Stimulated activated CD4-positive, alpha-beta T cell treated with anti-CD3 and anti-CD28 coated beads, Interleukin-1b, Interleukin-23, amount 100 ng/mL, for 24 hours (primary cell): ENCODE measurements at regions not wholly inside any gene's neighbourhood (a gene's known extent, or its start where the extent isn't known, plus 50 kb on each side); places are given as distances from the start of the nearest gene placed in this dataset.
"Not testable (repeated sequence)": the region's sequence is repeated elsewhere in the genome, so short reads cannot be mapped to it uniquely, and the experiment has no call there.

Source experiments
- DNase-seq, 4 experiments: peaks; one replicate each; pipeline ENCODE4 v3.0.0-alpha.2; 2020; ENCODE audit warnings: low read depth in 4 of 4, low spot score in 1 of 4

DNA sequence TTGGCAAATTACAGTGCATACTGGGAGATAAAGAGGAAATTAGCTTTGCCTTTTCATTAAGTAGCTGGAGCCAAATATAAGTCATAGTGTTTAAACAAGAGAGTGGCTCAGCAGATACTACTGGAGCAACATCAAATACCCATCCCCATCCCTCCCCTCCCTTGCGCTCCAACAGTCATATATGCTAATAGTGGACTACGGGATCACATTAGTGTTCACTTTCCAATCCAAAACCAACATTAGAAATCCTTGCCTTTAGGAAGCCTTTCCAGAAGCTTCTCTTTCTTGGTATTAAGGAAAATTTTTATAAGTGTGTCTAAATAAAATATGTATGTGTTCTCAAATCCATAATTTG is 1669.3 kb downstream of the SUCLG1 start:
- DNase-seq: no peak

DNA sequence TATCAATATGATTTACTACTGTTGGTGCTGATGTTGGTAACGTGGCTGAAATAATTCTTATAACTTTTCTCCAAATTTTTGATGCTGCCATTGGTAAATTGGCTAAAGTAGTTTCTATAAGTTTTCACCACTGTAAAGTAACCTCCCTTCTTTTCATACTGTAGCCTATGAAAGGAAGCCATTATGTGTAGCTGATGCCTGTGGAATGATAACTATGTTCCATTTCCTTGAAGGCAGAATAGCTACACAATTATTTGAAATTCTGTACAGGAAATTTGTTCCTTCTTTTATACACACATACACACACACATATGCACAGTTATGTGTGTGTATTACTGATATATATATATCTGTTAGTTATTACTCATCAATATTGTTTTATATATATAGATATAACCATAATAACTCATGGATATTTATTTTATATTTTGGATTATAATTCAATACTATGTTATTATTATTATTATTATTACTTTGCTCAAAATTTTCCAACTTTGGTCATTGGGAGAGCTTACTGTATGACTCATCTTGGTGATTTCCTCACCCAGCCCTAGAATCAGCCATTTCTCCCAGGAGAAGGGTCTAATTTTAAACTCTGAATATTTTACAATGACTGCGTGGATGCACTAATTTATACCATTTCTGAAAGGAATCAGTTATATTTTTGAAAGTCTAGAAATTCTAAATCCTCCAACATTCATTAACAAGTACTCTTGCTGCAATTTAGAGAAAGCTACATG is 1677.7 kb downstream of the SUCLG1 start:
- no peak for DNase-seq

DNA sequence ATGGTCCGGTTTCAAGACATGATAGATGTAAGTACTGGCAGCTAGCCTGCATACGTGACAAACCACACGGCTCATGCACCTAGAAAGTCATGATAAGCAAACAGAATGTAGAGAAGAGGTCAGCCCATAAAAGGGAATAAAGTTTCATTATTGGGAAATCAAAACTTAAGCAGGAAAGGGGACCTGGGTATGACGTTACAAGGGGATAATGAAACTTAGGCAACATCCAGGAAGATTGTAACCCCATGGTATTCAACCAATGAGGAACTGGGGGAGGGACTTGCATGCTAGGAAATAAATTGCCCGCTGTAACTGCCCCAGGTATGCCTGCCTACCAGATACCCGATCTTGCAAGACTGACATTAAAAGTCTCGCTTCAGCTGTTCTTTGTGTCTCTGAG is 1679.0 kb downstream of the SUCLG1 start:
- DNase-seq: no peak

DNA sequence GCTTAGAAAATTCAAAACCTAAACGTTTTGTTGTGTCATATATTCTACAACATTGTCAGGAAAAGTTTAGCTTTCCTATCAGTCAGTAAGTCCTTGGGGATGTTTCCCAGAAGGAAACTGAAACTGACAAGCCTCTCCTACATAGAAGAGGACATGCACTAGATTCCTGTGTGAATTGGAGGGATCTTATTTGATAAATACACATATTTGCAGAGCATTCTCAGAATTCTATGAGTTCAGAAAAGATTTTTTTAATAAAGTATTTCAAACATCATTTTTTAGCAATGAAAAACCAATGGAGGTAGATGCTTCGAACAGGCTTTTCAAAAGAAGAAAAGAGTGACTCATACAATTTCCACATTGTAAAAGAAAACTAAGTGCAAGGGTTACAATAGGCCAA is 1706.7 kb downstream of the SUCLG1 start:
- DNase-seq: no peak

DNA sequence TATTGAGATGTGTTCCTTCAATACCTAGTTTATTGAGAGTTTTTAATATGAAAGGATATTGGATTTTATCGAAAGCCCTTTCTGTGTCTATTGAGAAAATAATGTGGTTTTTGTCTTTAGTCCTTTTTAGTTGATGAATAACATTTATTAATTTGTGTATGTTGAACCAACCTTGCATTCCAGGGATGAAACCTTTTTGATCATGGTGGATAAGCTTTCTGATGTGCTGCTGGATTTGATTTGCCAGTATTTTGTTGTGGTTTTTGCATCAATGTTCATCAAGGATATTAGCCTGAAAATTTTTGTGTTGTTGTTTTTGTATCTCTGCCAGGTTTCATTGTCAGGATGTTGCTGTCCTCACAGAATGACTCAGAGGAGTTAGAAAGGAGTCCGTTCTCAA is 1710.4 kb downstream of the SUCLG1 start:
- no peak for DNase-seq

DNA sequence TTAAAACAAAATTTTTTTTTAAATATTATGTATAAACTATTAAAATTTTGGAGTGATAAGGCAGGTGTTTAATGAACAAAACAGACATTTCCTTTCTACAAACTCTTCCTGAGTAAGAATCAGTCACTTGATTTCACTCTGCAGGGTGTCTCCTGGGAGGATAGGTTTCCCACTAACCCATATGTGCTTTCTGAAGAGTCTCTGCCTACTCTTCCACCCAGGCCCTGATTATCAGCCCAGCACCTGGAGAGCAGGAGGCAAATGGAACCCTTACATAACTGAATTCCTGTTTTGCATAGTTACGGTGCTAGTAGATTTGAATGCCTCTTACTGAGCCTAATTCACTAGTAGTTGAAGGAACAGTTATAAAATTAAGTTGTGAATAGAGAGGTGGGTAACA is 1718.6 kb downstream of the SUCLG1 start:
- DNase-seq: no peak

DNA sequence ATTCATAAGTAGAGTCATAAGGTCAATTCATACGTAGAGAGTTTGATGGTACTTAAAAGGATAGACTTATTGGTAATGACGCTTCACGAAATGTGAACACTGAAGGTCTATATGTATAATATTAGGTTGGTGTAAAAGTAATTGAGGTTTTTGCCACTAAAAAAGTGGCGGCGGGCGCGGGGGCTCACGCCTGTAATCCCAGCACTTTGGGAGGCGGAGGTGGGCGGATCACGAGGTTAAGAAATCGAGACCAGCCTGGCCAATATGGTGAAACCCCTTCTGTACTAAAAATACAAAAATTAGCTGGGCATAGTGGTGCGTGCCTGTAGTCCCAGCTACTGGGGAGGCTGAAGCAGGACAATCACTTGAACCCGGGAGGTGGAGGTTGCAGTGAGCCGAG is 1721.1 kb downstream of the SUCLG1 start:
- DNase-seq: not testable (repeated sequence)

DNA sequence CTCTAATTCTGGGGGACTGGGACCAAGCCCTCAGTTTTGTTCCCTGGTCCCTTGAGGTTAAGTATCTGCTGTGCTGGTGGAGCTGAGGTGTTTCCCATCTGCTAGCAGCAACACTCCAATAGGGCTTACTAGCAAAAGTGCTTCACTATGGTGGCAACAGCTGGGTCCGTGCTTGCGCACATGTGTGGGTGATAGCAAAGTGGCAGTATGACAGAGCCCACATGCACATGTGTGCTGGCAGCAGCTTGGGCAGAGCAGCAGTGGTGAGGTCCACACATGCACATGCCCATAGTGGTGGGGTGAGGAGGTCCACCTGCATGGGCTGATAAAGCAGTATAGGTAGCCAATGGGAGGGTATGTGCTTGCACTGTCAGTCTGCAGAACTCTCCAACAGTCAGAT is 1723.7 kb downstream of the SUCLG1 start:
- no peak for DNase-seq

DNA sequence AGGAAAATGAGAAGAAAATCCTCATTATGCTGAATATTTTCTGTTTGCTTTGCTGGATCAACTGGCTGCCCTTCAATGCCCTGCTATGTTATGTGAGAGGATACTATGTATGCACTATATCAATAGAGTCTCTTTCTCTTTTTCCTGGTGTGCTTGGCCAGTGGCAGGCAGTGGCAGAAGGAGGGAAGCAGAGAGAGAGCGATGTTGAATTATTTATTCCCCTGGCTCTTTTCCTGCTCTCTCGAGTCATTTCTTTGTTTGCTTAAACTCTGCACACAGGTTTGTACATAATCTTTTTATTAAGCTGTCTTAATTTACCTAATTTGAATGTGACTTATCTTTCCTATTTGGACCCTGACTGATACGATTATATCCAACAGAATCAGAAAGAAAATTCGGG is 1727.3 kb downstream of the SUCLG1 start:
- no peak for DNase-seq

DNA sequence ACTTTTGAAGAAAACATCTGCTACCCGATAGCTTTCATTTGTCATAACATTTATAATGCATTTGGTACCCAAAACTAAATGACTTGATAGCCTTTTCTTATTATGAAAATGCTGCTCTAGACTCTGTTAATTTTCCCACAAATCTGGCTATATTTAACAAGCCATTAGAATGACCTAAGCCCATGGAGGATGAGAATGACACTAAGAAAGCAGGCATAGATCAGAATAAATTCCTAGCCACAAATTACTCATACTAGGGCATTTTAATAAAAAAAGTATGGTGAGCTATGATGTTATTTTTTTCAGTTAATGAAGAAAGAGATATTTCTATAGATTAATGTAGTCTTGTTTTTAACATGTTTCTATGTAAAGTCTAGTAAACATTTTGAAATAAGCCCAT is 1728.3 kb downstream of the SUCLG1 start:
- DNase-seq: no peak

DNA sequence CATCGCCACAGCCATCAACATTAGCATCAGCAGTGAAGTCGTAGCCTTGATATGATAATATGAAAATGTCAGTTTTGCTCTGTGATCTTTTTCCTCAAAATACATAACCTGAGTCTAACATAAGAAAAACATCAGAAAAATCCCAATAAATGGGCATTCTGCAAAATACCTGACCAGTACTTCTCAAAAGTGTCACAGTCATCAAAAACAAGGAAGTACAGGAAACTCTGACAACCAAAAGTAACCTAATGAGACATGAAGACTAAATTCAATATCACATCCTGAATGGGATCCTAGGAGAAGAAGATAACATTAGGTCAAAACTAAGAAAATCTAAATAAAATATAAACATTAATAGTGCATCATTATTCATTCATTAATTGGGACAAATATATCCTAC is 1731.0 kb downstream of the SUCLG1 start:
- no peak for DNase-seq

DNA sequence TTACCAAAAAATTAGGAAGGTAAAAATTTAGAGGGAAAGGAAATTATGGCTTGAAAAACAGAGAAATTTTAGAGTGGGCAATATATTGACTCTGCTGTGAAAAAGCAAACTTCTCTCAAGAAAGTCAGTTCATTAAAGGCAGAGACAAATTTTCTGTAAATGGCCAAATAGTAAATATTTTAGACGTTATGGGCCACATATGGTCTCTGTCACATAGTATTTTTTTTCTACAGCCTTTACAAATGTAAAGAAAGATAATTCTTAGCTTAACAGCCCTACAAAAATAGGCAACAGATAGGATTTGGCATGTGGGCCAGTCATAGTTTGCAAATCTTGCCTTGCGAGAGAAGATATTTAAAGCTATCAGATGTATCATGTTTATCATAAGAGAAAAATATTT is 1750.4 kb downstream of the SUCLG1 start:
- DNase-seq: no peak

DNA sequence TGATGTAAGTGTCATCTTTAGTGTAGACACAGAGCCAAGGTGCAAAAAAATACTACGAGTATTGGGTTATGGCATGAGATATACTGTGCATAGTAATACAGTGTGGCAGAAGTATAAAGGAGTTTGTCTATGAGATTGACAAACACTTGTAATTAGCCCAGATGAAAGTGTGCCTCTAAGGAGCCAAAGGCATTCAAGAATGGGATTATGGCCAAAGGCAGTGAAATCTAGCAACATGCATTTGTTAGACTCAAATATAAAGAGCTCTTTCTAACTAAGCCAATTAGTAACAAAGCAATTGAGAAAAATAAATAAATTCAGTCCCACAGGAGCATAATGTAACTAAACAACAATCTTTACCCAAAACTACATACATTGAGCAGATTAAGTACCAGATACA is 1761.8 kb downstream of the SUCLG1 start:
- no peak for DNase-seq

DNA sequence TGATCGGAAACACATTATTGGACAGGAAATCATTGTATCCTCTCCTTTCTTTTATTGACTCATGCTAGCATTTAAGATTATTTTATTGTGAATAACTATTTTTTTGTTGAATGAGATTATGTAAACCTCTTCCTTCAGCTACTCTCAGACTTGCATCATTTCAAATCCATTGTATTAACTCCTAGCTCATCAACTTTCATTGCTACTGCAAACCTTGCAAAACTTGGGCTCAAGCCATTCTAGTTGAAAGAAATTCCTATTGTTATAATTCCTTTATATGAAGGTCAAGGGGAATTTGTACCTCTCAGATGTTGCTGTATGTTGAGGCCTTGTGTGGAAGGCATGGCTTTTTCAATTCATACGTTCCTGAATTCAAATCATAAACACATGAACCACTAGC is 1764.6 kb downstream of the SUCLG1 start:
- no peak for DNase-seq

DNA sequence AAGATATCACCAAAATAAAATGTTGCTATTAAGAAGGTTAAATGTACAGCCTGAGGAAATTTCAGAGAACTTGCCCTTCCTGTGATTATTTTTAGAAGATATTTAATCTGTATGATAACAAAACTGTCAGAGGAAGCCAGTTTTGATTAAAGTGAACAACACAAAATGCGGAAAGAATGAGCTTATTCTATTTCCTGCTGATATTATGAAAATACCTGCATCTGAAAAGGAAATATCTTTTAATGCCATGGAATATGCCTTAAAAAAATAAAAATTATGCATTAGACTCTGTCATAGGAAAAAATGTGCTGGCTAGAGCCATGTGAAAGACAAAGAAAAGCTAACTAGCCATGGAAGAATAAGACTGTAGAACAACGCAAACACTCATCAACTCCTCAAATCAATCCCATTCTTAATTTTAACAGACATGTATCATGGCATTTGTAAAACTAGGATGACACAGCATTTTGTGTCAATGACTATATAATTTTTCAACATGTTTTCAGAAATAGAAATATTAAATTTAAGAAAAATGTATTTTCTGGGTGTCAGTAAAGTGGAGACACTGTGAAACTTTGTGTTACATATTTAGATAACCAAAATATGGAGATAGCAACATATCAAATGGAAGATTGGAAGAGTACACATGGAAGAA is 1768.2 kb downstream of the SUCLG1 start:
- DNase-seq: no peak

DNA sequence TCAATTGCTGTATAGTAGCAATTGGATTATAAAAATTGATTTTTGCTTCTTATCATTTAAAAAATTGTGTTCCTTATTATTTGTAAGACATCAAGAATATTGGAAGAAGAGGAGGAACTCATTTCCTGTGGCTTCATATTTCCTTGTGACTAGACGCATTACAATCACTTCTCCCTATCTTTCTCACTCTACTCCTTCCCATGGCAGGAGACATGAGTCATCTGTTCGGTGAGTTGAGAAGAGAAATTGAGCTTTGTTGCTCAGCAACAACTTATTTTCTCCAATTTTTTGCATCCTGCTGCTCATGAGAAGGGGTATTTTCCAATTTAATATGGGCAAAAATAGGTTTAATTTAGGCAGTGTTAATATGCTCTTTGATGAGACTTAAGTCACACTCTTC is 1783.9 kb downstream of the SUCLG1 start:
- no peak for DNase-seq

DNA sequence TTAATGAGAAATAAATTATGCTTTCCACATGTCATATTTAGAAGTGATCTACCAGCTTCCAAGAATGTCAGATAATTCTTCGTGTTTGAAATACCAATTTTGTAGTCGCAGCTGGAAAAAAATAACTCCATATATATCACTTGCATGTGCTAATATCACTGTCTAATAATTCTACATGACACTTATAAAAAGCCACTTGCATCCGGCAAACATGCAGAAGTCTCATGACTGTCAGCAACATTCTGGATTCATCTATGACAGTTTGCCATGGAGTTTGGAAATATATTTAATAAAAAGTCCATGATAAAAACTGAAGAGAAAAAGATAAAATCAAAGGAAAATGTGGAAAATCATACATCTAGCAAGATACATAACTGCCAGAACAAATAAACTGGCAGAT is 1784.4 kb downstream of the SUCLG1 start:
- DNase-seq: no peak

DNA sequence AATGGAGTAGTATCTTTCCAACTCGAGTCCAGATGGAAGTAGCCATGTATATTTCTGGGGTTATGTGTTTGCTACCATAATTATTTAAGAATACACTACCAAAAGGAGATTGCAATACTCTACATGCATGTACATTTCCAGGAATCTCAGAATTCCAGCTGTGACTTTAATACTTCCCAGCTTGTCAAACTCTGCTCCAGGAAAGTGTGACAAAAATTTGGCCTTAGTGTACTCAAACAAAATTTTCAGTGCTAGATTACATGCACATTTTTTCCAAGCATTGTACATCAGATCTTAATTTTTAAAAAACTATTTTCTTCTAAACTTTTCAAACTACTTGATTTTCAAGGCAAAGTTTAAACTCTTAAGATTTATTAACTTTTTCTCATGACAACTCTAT is 1791.6 kb downstream of the SUCLG1 start:
- DNase-seq: no peak

DNA sequence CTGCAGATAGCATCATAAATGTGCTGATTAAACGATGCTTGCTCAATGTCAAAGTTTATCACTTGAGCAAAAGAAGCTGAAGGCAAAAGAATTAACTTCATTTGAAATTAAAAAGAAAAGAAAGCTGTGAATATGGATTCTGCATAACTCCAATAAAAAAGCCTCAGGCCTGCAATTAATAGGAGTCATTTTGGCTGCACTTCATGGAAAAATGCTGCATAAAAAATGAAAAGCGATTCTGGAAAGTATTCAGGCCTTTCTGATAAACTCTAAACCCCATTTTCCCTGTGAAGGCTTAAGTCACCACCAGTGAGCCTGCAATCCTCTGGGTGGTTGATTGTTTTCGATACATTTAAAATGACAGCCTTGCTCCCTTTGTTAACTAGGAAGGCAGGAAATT is 1793.4 kb downstream of the SUCLG1 start:
- DNase-seq: no peak

DNA sequence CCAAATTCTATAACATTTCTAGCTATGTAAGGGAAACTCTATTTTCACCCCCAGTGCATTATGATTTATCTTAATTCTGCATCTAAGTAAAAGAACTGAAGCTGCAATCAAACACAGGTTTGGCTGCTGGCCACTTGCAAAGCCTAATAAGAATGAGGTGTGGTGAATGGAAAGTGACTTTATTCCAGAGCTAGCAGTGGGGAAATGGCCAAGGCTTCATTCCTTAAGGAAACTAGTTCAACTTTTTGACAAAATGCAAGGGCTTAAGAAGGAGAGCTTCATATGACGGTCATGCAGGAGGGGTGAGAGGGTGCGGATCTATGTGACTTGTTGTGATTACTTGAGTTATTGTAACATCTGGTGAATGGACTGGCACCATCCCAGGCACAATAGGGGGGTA is 1802.0 kb downstream of the SUCLG1 start:
- no peak for DNase-seq

DNA sequence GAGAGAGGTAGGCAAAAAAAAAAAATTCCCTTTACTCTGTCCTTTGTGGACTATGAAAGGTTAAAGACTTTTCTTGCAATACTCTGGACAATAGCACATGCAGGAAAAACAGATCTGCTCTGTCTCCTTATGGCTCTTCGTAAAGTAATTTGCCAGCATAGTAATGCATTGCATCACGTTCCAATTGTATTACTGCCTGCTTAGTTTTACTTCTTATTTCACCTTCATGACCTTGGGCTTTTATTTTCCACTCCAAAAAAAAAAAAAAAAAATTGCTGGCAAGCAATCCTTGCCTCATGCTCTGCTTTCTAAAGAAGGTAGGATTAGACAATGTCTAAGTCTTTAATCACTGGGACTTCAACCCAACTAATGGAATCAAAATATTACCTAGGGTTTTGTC is 1802.7 kb downstream of the SUCLG1 start:
- no peak for DNase-seq

DNA sequence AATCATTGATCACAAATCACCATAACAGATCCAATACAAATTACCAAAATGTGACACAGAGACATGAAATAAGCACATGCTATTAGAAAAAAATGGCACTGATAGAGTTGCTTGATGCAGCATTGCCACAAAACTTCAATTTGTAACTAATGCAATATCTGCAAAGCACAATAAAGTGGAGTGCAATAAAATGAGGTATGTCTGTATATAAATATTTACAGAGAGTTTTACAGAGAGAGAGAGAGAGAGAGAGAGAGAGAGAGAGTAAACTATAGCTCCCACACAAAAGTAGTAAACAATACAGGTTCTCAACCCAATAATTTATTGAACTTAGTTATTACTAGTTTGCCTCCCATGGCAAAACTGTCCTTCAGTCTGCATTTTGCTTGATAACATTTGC is 1807.0 kb downstream of the SUCLG1 start:
- DNase-seq: no peak

DNA sequence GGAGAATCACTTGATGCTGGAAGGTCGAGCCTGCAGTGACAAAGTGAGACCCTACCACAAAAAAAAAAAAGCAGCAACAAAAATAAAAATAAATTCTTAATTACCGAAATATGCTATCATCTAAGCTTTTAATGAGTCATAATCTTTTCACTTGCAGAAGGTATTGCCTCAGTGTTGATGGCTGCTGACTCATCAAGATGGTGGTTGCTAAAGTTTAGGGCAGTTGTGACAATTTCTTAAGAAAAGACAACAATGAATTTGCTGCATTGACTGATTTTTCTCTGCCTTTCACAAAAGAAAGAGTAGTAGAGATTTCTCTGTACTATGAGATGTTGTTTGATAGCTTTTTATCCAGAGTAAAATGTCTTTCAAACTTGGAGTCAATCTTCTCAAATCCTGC is 1809.0 kb downstream of the SUCLG1 start:
- no peak for DNase-seq
